ENCODE measurements at regions not wholly inside any gene's neighbourhood (a gene's known extent, or its start where the extent isn't known, plus 50 kb on each side); places are given as distances from the start of the nearest gene placed in this dataset.

DNA sequence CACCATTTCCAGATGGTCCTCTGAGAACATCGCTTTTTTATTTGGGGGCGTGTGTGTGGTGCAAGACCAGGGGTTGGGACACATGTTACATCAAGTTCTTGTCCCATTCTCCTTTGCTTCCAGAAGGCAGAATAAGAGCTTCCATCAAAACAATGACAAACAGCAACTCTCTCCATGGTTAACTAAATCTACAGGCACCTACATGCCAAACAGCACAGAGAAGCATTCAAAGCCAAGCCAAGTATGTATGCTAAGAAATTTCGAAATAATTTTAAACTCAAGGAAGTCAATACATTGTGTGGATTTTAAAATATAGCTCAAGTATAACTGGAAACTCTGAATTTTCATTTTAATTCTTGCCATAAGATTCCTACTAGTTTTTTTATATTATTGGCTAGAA, 105.6 kb downstream of the SEC61B start:
- no peak overlapping the region for H3K27ac ChIP-seq (ENCODE audit: low read depth, low read length)

More for the DNA sequence above, 105.6 kb downstream of the SEC61B start:
- no peak overlapping the region for H3K56ac ChIP-seq (replicated peaks; ENCODE audit: insufficient read length, low read depth, low read length)
- H3K4me3 ChIP-seq (ENCODE audit: extremely low read depth in 1 of 4, insufficient read depth in 2 of 4, low read depth in 3 of 4, low read length in 4 of 4), result no peak overlapping the region
- H4K8ac ChIP-seq (ENCODE audit: extremely low read depth, insufficient read depth, low read length), result no peak overlapping the region
- no peaks in the 10 kb centered on the region for H3K27me3 ChIP-seq (replicated peaks in 1 of 4; ENCODE audit: control insufficient read depth in 3 of 4, extremely low read depth in 1 of 4, insufficient read depth in 3 of 4, low read length in 3 of 4)
- no peak overlapping the region for H4K91ac ChIP-seq (replicated peaks; ENCODE audit: insufficient read length, low read length)
- DNase-seq (ENCODE audit: low read depth in 1 of 2, low spot score in 2 of 2) (no peak), FAIRE-seq (no peak)
- H3K9me3 ChIP-seq (ENCODE audit: insufficient read depth in 2 of 2, low read depth in 1 of 2, low read length in 1 of 2), result no peaks in the 10 kb centered on the region
- H2BK15ac ChIP-seq (ENCODE audit: low read length), result no peak overlapping the region
- TF ChIP-seq CHD2 (IDR thresholded peaks at IDR 0.05; ENCODE audit: low read length) (no peak), CBX8 (IDR thresholded peaks at IDR 0.05; ENCODE audit: borderline replicate concordance, low read depth, low read length) (no peak), EGR1 (IDR thresholded peaks at IDR 0.05; ENCODE audit: borderline replicate concordance, low read depth, low read length) (no peak), CEBPB (IDR thresholded peaks at IDR 0.05; ENCODE audit: low read depth, low read length) (no peak)
- WGBS, 2 experiments (ENCODE audit: extremely low coverage in 1 of 2, insufficient coverage in 1 of 2, insufficient read length in 1 of 2, insufficient replicate concordance in 2 of 2, low coverage in 1 of 2, low lambda C conversion rate in 2 of 2, missing lambda C conversion rate in 1 of 2), result 91% methylated on average over 3 of the region's 3 CpGs; no CpG with 5 or more reads in 1 of the 2 experiments
- POLR2A ChIA-PET (ENCODE audit: partially characterized antibody), result no interaction called here
- CTCF ChIA-PET (ENCODE audit: partially characterized antibody), result interaction anchor here (0.8 kb wide), 1 partner anchor 373 kb away, joined by 3 read pairs; no protein-coding TSS in a partner anchor
- H3K36me3 ChIP-seq (ENCODE audit: control insufficient read depth in 2 of 4, insufficient read depth in 4 of 4, low read length in 3 of 4), result no peaks in the 10 kb centered on the region
- no peak overlapping the region for H2BK120ac ChIP-seq (replicated peaks; ENCODE audit: low read depth, low read length)
- no peak overlapping the region for H2BK12ac ChIP-seq (ENCODE audit: low read depth, low read length)
- H3K79me2 ChIP-seq (ENCODE audit: control insufficient read depth in 1 of 2, insufficient read depth in 2 of 2, low read length in 2 of 2), result no peaks in the 10 kb centered on the region
- no peaks in the 10 kb centered on the region for H3K23me2 ChIP-seq (ENCODE audit: low read depth, low read length)
- no peak overlapping the region for H2AFZ ChIP-seq (ENCODE audit: low read length)
- H3K4ac ChIP-seq (replicated peaks; ENCODE audit: insufficient read length, low read depth, low read length), result no peak overlapping the region
- H3K23ac ChIP-seq (ENCODE audit: insufficient read length), result no peak overlapping the region
- H2BK20ac ChIP-seq (ENCODE audit: low read length), result no peak overlapping the region
- no peak overlapping the region for H3K18ac ChIP-seq (ENCODE audit: extremely low read depth, low read length)
- H3K4me1 ChIP-seq (replicated peaks in 1 of 4; ENCODE audit: control insufficient read depth in 3 of 4, insufficient read depth in 4 of 4, low read length in 3 of 4), result no peaks in the 10 kb centered on the region
- no peak overlapping the region for H2BK5ac ChIP-seq (ENCODE audit: low read depth, low read length)
- no peak overlapping the region for H2AK5ac ChIP-seq (ENCODE audit: low read depth, low read length)
- H4K5ac ChIP-seq (ENCODE audit: insufficient read length, low read depth, low read length), result no peak overlapping the region
- no peaks in the 10 kb centered on the region for H4K20me1 ChIP-seq (replicated peaks in 1 of 2; ENCODE audit: control insufficient read depth in 1 of 2, insufficient read depth in 2 of 2, low read length in 2 of 2)
- H3K79me1 ChIP-seq (ENCODE audit: low read depth, low read length), result no peaks in the 10 kb centered on the region
- no peak overlapping the region for H3K14ac ChIP-seq (ENCODE audit: insufficient read length)
- no peak overlapping the region for H3K4me2 ChIP-seq (ENCODE audit: insufficient read depth in 1 of 2, low read depth in 2 of 2, low read length in 2 of 2)
- H3K9ac ChIP-seq (replicated peaks in 1 of 4; ENCODE audit: extremely low read depth in 1 of 4, low read depth in 3 of 4, low read length in 3 of 4), result no peak overlapping the region
